ENCODE measurements at regions not wholly inside any gene's neighbourhood (a gene's known extent, or its start where the extent isn't known, plus 50 kb on each side); places are given as distances from the start of the nearest gene placed in this dataset.

GRCh38 chr3:104546301-104546700 is 820.4 kb upstream of the ALCAM start:
- Histone ChIP-seq H3K36me3 (replicated peaks in 1 of 2) (no peaks in the 10 kb centered on the region), H3K4me1 (replicated peaks in 1 of 2) (peaks cover 0 to 9% of the 10 kb centered on the region in 2 donors), H3K27me3 (no peaks in the 10 kb centered on the region), H3K4me3 (no peak overlapping the region), H3K27ac (no peak overlapping the region), H3K9me3 (replicated peaks in 1 of 3) (no peaks in the 10 kb centered on the region)
- WGBS, 4 donors, result 82 to 92% (median 83%) methylated on average over 3 of the region's 3 CpGs
- TF ChIP-seq POLR2A (IDR thresholded peaks at IDR 0.05), result no peak
- TF ChIP-seq CTCF (IDR thresholded peaks at IDR 0.05), result no peak
- intact Hi-C loops (cut with DNase I), result no loop called here
- DNase-seq, result no peak

GRCh38 chr3:104547031-104547430 is 819.7 kb upstream of the ALCAM start:
- Histone ChIP-seq H3K4me1 (replicated peaks in 1 of 2) (peaks cover 0 to 9% of the 10 kb centered on the region in 2 donors), H3K27ac (no peak overlapping the region), H3K9me3 (replicated peaks in 1 of 3) (no peaks in the 10 kb centered on the region), H3K27me3 (no peaks in the 10 kb centered on the region), H3K4me3 (no peak overlapping the region), H3K36me3 (replicated peaks in 1 of 2) (no peaks in the 10 kb centered on the region)
- intact Hi-C loops (cut with DNase I), result no loop called here
- no peak for TF ChIP-seq CTCF (IDR thresholded peaks at IDR 0.05)
- TF ChIP-seq POLR2A (IDR thresholded peaks at IDR 0.05), result no peak
- WGBS, 4 donors, result 72 to 81% (median 76%) methylated on average over 3 of the region's 3 CpGs
- no peak for DNase-seq

- intact Hi-C loops (cut with DNase I), result no loop called here
- no peak for DNase-seq
- Histone ChIP-seq H3K27me3 (no peaks in the 10 kb centered on the region), H3K9me3 (replicated peaks in 1 of 3) (no peaks in the 10 kb centered on the region), H3K27ac (no peak overlapping the region), H3K36me3 (replicated peaks in 1 of 2) (no peaks in the 10 kb centered on the region), H3K4me1 (replicated peaks in 1 of 2) (peaks cover 0 to 9% of the 10 kb centered on the region in 2 donors), H3K4me3 (no peak overlapping the region)
- TF ChIP-seq CTCF (IDR thresholded peaks at IDR 0.05) (no peak), POLR2A (IDR thresholded peaks at IDR 0.05) (no peak)
- WGBS, 4 donors, result 81 to 94% (median 88%) methylated on average over 8 of the region's 8 CpGs
These were observed 818.3 kb upstream of the ALCAM start for GRCh38 chr3:104548401-104548800.

DNA sequence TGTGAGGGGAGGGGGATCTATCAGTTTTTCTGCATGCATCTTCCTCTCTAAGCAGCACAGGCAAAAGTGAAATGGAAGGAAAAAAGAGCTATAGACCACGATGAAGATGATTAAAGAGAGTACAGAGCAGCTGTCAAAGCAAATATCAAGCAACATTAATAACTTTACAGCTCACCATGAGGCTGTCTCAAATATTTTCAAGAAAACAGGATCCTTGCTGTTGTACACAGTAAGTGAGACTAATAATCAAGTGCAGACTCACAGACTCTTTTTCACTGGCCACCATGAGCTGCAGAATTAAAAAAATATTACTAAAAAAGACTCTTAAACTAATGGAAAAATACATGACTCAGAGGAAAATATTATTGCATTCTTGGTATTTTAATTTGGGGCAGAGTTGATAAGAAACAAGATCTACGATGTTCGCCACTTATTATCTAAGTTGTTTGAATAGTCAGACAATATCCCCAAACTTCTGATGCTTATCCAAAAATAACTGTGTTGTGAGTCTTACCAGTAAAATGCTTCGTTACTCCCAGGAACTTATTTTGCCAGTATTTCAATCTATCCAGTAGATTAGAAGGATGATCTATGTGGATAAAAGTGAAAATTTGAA is 817.5 kb upstream of the ALCAM start:
- Histone ChIP-seq H3K9me3 (replicated peaks in 1 of 3) (no peaks in the 10 kb centered on the region), H3K27me3 (no peaks in the 10 kb centered on the region), H3K27ac (peak overlapping the region in 1 of 5 donors; percentile 15), H3K36me3 (replicated peaks in 1 of 2) (no peaks in the 10 kb centered on the region), H3K4me1 (replicated peaks in 1 of 2) (peaks cover 0 to 9% of the 10 kb centered on the region in 2 donors), H3K4me3 (peak overlapping the region in 1 of 4 donors; percentile 23)
- TF ChIP-seq CTCF (IDR thresholded peaks at IDR 0.05), result no peak
- TF ChIP-seq POLR2A (IDR thresholded peaks at IDR 0.05), result no peak
- no peak for DNase-seq
- intact Hi-C loops (cut with DNase I), result no loop called here
- WGBS, 4 donors, result 24 to 28% (median 25%) methylated on average over 4 of the region's 4 CpGs
